Esophagus muscularis mucosa (tissue), 4 donors: ENCODE measurements at regions not wholly inside any gene's neighbourhood (a gene's known extent, or its start where the extent isn't known, plus 50 kb on each side); places are given as distances from the start of the nearest gene placed in this dataset.

ENCODE experiments used
- CTCF ChIP-seq, 3 experiments: fragments of 200-600 bp in 2 of 3; fragments of 450-650 bp in 1 of 3; sonication (generic) in 2 of 3; IDR thresholded peaks; one replicate each; pipeline ENCODE4 v1.5.1; 2017 to 2019; ENCODE audit warnings: antibody characterized with exemption in 3 of 3, mild to moderate bottlenecking in 2 of 3, moderate library complexity in 1 of 3
- EP300 ChIP-seq: sonication (generic); formaldehyde crosslinking; IDR thresholded peaks from one replicate; pipeline ENCODE4 v1.6.1; 2017; ENCODE audit warnings: antibody characterized with exemption
- POLR2A ChIP-seq: fragments of 450-650 bp; IDR thresholded peaks from one replicate; pipeline ENCODE4 v1.6.1; 2017; ENCODE audit warnings: antibody characterized with exemption, moderate library complexity, mild to moderate bottlenecking, low read depth
- POLR2AphosphoS5 ChIP-seq, 2 donors: sonication (generic); formaldehyde crosslinking; IDR thresholded peaks; one replicate each; pipeline ENCODE4 v1.6.1; 2017; ENCODE audit warnings: antibody characterized with exemption in 2 of 2

- TF ChIP-seq POLR2A (no peak), CTCF (IDR thresholded peaks at IDR 0.05) (no peak), EP300 (no peak), POLR2AphosphoS5 (IDR thresholded peaks at IDR 0.05) (no peak)
Observed at GRCh38 chr11:112519751-112520150, 259.1 kb upstream of the PLET1 start.
